H1 (cell line): ENCODE measurements at regions not wholly inside any gene's neighbourhood (a gene's known extent, or its start where the extent isn't known, plus 50 kb on each side); places are given as distances from the start of the nearest gene placed in this dataset.

Experiments used
- BACH1 ChIP-seq: IDR thresholded peaks from 2 replicates; pipeline ENCODE4 v1.6.1; 2012; ENCODE audit warnings: low read length, improper control_type of control experiment
- CHD2 ChIP-seq: IDR thresholded peaks from 2 replicates; pipeline ENCODE4 v1.6.1; 2012; ENCODE audit warnings: low read length, improper control_type of control experiment
- SIRT6 ChIP-seq: IDR thresholded peaks from one replicate; pipeline ENCODE4 v1.7.1; 2012; ENCODE audit warnings: low read length, inconsistent platforms
- TF ChIP-seq, protein P1 (sequence below), 3 experiments: IDR thresholded peaks; 1 replicate in 2 of 3; 2 replicates in 1 of 3; pipeline versions ENCODE4 v1.5.1 to v1.6.1; 2011; ENCODE audit warnings: low read length in 3 of 3, mild to moderate bottlenecking in 3 of 3, inconsistent platforms in 2 of 3, low read depth in 1 of 3, moderate library complexity in 1 of 3; ENCODE audit not compliant: insufficient read depth in 1 of 3; ENCODE audit errors: control extremely low read depth in 1 of 3

- TF ChIP-seq CHD2 (no peak), SIRT6 (no peak), BACH1 (no peak)
- TF ChIP-seq, protein P1, sequence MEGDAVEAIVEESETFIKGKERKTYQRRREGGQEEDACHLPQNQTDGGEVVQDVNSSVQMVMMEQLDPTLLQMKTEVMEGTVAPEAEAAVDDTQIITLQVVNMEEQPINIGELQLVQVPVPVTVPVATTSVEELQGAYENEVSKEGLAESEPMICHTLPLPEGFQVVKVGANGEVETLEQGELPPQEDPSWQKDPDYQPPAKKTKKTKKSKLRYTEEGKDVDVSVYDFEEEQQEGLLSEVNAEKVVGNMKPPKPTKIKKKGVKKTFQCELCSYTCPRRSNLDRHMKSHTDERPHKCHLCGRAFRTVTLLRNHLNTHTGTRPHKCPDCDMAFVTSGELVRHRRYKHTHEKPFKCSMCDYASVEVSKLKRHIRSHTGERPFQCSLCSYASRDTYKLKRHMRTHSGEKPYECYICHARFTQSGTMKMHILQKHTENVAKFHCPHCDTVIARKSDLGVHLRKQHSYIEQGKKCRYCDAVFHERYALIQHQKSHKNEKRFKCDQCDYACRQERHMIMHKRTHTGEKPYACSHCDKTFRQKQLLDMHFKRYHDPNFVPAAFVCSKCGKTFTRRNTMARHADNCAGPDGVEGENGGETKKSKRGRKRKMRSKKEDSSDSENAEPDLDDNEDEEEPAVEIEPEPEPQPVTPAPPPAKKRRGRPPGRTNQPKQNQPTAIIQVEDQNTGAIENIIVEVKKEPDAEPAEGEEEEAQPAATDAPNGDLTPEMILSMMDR (IDR thresholded peaks at IDR 0.05; ENCODE audit: control extremely low read depth in 1 of 3, insufficient read depth in 1 of 3, low read depth in 1 of 3, low read length in 3 of 3): no peak
Observed at GRCh38 chr9:13429301-13430190, 150.1 kb upstream of the MPDZ start.
